ENCODE measurements at regions not wholly inside any gene's neighbourhood (a gene's known extent, or its start where the extent isn't known, plus 50 kb on each side); places are given as distances from the start of the nearest gene placed in this dataset.

DNA sequence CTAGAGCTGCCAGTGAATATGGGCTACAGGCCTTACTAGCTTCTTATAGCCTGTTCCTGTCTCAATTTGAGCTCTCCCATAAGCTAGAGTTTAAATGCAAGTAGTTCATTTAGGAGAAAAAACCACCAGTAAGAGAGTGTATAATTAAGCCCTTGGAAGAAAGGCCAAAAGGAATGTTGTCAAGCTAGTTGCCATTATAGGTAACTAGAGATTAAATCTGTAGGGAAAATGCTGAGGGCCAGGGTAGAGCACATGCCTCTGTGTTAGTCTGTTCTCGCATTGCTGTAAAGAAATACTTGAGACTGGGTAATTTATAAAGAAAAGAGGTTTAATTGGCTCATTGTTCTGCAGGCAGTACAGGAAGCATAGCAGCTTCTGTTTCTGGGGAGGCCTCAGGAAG lies 410.2 kb downstream of the MID1IP1 start:
- Mint-ChIP-seq H3K9me3 (peaks cover 47% of the 10 kb centered on the region), H3K27ac (no peak overlapping the region)

GRCh38 chrX:39212456-39212855 lies 411.2 kb downstream of the MID1IP1 start:
- Mint-ChIP-seq H3K4me3 (no peak overlapping the region), H3K36me3 (ENCODE audit: low read depth) (no peaks in the 10 kb centered on the region), H3K9me3 (peaks cover 48% of the 10 kb centered on the region), H3K27me3 (ENCODE audit: insufficient read depth) (peaks cover 3% of the 10 kb centered on the region), H3K4me1 (peaks cover 5% of the 10 kb centered on the region), H3K27ac (no peak overlapping the region)
- TF ChIP-seq CTCF (conservative IDR thresholded peaks at IDR 0.05), result no peak
- Histone ChIP-seq H3K9me3 (ENCODE audit: control insufficient read depth, low read length) (peaks cover 11% of the 10 kb centered on the region), H3K27me3 (ENCODE audit: control insufficient read depth, insufficient read depth, low read length, poor library complexity, severe bottlenecking) (no peaks in the 10 kb centered on the region), H3K4me3 (ENCODE audit: low read length) (no peak overlapping the region), H3K27ac (ENCODE audit: low read depth, low read length) (no peak overlapping the region), H3K36me3 (ENCODE audit: control insufficient read depth, insufficient read depth, low read length) (no peaks in the 10 kb centered on the region), H3K9ac (ENCODE audit: extremely low read depth, low read length, poor library complexity, severe bottlenecking) (no peak overlapping the region), H3K4me1 (ENCODE audit: control insufficient read depth, insufficient read depth, low read length) (peaks cover 3% of the 10 kb centered on the region)
- DNase-seq, result no peak
- 88% methylated on average over 1 of the region's 2 CpGs; no CpG with 5 or more reads in 1 of the 2 experiments for WGBS, 2 experiments (ENCODE audit: insufficient coverage in 1 of 2, insufficient read length in 1 of 2)

More for the DNA sequence above, 410.2 kb downstream of the MID1IP1 start:
- H3K4me1 ChIP-seq (ENCODE audit: control insufficient read depth, insufficient read depth, low read length), result peaks cover 3% of the 10 kb centered on the region
- Mint-ChIP-seq H3K36me3 (ENCODE audit: low read depth) (no peaks in the 10 kb centered on the region), H3K4me1 (peaks cover 2% of the 10 kb centered on the region), H3K27me3 (ENCODE audit: insufficient read depth) (peaks cover 3% of the 10 kb centered on the region), H3K4me3 (no peak overlapping the region)
- no peak overlapping the region for H3K4me3 ChIP-seq (ENCODE audit: low read length)
- H3K36me3 ChIP-seq (ENCODE audit: control insufficient read depth, insufficient read depth, low read length), result no peaks in the 10 kb centered on the region
- no peaks in the 10 kb centered on the region for H3K27me3 ChIP-seq (ENCODE audit: control insufficient read depth, insufficient read depth, low read length, poor library complexity, severe bottlenecking)
- no peak overlapping the region for H3K27ac ChIP-seq (ENCODE audit: low read depth, low read length)
- WGBS, 2 experiments (ENCODE audit: insufficient coverage in 1 of 2, insufficient read length in 1 of 2), result 100% methylated on average over 1 of the region's 1 CpG; no CpG with 5 or more reads in 1 of the 2 experiments
- TF ChIP-seq CTCF (conservative IDR thresholded peaks at IDR 0.05), result no peak
- H3K9me3 ChIP-seq (ENCODE audit: control insufficient read depth, low read length), result peaks cover 11% of the 10 kb centered on the region
- no peak overlapping the region for H3K9ac ChIP-seq (ENCODE audit: extremely low read depth, low read length, poor library complexity, severe bottlenecking)
- no peak for DNase-seq

GRCh38 chrX:39214387-39215126 lies 413.3 kb downstream of the MID1IP1 start:
- H3K36me3 ChIP-seq (ENCODE audit: control insufficient read depth, insufficient read depth, low read length), result no peaks in the 10 kb centered on the region
- H3K4me3 ChIP-seq (ENCODE audit: low read length), result no peak overlapping the region
- Mint-ChIP-seq H3K9me3 (peaks cover 50% of the 10 kb centered on the region), H3K4me3 (no peak overlapping the region), H3K27ac (no peak overlapping the region), H3K27me3 (ENCODE audit: insufficient read depth) (peaks cover 3% of the 10 kb centered on the region), H3K4me1 (peaks cover 12% of the 10 kb centered on the region), H3K36me3 (ENCODE audit: low read depth) (no peaks in the 10 kb centered on the region)
- H3K4me1 ChIP-seq (ENCODE audit: control insufficient read depth, insufficient read depth, low read length), result peaks cover 7% of the 10 kb centered on the region
- 77% methylated on average over 4 of the region's 4 CpGs; no CpG with 5 or more reads in 1 of the 2 experiments for WGBS, 2 experiments (ENCODE audit: insufficient coverage in 1 of 2, insufficient read length in 1 of 2)
- H3K27me3 ChIP-seq (ENCODE audit: control insufficient read depth, insufficient read depth, low read length, poor library complexity, severe bottlenecking), result no peaks in the 10 kb centered on the region
- no peak overlapping the region for H3K9ac ChIP-seq (ENCODE audit: extremely low read depth, low read length, poor library complexity, severe bottlenecking)
- peaks cover 8% of the 10 kb centered on the region for H3K9me3 ChIP-seq (ENCODE audit: control insufficient read depth, low read length)
- no peak overlapping the region for H3K27ac ChIP-seq (ENCODE audit: low read depth, low read length)
- no peak for TF ChIP-seq CTCF (conservative IDR thresholded peaks at IDR 0.05)
- DNase-seq, result no peak

Measured in endodermal cell (in vitro differentiated cells).